ENCODE measurements at regions not wholly inside any gene's neighbourhood (a gene's known extent, or its start where the extent isn't known, plus 50 kb on each side); places are given as distances from the start of the nearest gene placed in this dataset.

DNA sequence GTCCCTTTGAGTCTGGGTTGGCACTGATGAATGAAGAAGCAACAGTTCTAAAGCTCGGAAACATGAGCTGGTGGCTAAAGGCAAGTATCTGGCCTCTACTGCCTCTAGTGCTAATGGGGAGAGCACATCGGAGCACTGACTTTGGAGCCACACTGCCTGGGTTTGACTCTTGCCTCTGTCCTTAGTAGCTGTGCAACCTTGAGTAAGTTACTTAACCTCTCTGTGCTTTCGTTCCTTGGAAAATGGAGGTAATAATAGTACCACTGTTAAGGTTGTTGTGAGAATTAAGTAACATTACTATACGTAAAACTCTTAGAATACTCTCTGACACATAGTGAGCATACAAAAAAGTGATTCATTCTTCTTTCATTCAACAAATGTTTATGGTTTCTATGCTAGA is 211.2 kb downstream of the ATG4C start:
- no peak for DNase-seq (ENCODE audit: low read depth)
- H3K4me3 ChIP-seq (ENCODE audit: low read depth, low read length), result no peak overlapping the region
- TF ChIP-seq, protein P1, sequence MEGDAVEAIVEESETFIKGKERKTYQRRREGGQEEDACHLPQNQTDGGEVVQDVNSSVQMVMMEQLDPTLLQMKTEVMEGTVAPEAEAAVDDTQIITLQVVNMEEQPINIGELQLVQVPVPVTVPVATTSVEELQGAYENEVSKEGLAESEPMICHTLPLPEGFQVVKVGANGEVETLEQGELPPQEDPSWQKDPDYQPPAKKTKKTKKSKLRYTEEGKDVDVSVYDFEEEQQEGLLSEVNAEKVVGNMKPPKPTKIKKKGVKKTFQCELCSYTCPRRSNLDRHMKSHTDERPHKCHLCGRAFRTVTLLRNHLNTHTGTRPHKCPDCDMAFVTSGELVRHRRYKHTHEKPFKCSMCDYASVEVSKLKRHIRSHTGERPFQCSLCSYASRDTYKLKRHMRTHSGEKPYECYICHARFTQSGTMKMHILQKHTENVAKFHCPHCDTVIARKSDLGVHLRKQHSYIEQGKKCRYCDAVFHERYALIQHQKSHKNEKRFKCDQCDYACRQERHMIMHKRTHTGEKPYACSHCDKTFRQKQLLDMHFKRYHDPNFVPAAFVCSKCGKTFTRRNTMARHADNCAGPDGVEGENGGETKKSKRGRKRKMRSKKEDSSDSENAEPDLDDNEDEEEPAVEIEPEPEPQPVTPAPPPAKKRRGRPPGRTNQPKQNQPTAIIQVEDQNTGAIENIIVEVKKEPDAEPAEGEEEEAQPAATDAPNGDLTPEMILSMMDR (IDR thresholded peaks at IDR 0.05; ENCODE audit: insufficient read depth, low read depth, low read length, missing control alignments), result no peak

DNA sequence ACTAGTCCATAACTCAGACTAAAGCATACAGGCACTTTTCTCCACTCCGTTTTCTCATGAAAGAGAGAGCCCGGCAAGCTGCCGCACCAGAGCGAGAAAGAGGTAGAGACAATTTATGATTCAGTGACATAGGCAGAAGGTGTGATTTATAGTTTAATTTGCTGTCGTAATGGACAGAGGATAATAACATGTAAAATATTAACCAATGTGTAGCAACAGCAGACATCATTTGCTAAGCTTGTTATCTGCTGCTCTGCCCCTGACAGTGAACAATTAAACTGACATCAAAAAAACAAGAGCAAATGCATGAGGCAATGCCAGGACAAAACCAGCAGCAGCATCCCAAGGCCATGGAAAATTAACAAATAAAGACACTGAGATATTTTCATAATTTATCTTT is 214.0 kb downstream of the ATG4C start:
- TF ChIP-seq, protein P1 (IDR thresholded peaks at IDR 0.05; ENCODE audit: insufficient read depth, low read depth, low read length, missing control alignments), result no peak
- no peak for DNase-seq (ENCODE audit: low read depth)
- no peak overlapping the region for H3K4me3 ChIP-seq (ENCODE audit: low read depth, low read length)

DNA sequence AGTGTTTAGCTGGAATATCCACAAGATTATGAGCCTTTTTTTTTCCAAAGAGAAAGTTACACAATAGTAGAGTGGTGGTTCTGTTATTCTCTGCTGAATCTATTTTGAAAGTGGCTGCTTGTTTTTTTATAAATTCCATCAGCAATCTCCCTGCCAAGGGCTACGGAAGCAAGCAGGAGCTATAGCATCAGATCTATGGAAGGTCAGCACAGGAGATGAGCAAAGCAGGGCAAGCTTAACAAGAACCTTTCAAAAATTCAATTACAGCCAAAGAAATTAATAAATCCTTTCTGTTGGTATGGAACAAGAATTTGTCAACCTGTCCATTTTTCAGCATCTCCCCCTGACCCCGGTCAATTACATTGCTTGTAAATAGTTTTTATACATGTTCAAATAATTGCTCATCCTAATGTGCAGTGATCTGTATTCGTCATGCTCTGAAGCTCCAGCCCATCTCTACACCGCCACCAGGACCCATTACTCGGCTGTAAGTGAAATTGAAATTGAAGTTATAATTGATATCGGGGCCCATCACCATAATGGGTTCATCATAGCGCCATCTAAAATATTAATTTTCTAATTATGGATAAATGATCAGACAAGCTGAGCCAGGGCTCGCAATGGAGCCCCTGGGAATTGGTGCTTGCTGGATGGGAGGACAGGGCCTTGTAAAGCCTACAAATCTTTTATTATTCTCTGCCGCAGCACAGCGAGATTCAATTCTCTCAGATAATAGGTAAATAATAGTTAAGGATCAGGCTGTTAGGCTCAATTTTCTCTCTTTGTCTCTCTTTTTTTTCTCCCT is 215.1 kb downstream of the ATG4C start:
- H3K4me3 ChIP-seq (ENCODE audit: low read depth, low read length), result no peak overlapping the region
- TF ChIP-seq, protein P1 (IDR thresholded peaks at IDR 0.05; ENCODE audit: insufficient read depth, low read depth, low read length, missing control alignments), result no peak
- no peak for DNase-seq (ENCODE audit: low read depth)

DNA sequence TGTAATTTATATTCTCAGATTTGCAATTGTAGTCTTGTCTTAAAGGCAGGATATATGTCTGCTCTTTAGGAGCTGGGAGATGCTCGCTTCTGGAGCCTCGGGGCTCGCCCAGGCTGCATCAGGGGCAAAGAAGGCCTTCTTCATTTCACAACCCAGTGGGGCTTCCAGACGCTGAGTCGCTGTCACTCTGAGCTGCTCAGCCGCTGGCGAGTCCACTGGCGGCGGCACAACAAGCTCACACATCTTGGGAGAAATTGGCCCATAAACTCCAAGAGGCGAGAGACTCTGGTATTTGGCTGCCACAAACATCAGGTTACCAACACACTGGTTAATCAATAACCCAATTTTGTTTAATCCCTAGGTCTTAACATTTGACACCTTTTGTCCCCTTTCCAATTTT is 216.6 kb downstream of the ATG4C start:
- no peak for DNase-seq (ENCODE audit: low read depth)
- no peak overlapping the region for H3K4me3 ChIP-seq (ENCODE audit: low read depth, low read length)
- TF ChIP-seq, protein P1 (IDR thresholded peaks at IDR 0.05; ENCODE audit: insufficient read depth, low read depth, low read length, missing control alignments), result no peak

DNA sequence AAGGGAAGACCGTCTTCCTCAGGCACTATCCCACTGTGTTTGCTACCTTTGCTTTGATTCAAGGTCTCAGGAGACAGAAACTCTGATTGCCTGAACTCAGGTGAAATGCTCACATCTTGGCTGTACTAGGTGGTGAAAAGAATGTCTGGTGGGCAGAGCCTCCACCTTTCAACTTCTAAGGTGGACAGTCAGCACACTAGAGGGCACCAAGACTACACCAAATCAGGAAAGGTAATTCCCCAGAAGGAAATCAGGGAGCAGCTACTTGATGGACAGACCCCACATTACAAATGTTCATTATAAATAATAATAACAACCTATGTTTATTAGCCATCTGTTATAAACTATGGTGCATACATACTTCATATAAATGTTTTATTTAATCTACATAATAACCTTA is 220.9 kb downstream of the ATG4C start:
- TF ChIP-seq, protein P1 (IDR thresholded peaks at IDR 0.05; ENCODE audit: insufficient read depth, low read depth, low read length, missing control alignments), result no peak
- H3K4me3 ChIP-seq (ENCODE audit: low read depth, low read length), result no peak overlapping the region
- no peak for DNase-seq (ENCODE audit: low read depth)

DNA sequence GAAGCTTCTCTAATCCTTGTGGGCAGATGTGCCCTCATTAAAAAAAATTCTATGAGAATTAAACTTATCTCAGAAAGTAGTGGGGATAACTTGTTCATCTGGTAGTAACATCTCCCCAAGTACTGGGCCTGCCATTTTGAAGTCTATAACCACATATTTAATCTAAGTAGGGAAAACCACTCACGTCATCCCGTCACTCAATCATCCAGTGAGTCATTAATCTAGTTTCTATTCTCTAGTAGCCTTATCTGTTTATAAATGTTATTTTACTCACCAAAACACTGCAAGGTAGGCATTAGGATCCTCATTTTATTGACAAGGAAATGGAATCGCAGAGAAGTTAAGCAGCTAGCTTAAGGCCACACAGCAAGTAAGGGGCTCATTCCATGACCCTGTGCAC is 221.9 kb downstream of the ATG4C start:
- TF ChIP-seq, protein P1 (IDR thresholded peaks at IDR 0.05; ENCODE audit: insufficient read depth, low read depth, low read length, missing control alignments), result no peak
- DNase-seq (ENCODE audit: low read depth), result no peak
- no peak overlapping the region for H3K4me3 ChIP-seq (ENCODE audit: low read depth, low read length)

DNA sequence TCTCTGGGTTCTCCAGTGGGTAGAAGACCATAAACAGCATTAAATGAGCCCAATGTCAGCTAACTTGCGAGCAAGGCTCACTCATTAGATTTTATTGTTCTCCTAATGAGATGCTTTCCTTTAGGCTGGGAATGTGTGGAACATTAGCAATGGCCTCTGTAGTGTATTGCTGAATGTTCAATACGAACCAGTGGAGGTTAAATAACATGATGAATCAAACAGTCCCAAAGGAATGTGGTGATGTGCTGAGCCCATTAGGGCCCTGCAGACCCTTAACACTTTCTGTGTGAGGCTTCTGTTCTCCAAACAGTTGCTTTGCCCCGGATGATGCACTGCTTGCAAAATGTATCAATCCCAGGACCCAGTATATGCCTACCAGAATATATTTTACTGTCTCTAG is 225.5 kb downstream of the ATG4C start:
- no peak for DNase-seq (ENCODE audit: low read depth)
- TF ChIP-seq, protein P1 (IDR thresholded peaks at IDR 0.05; ENCODE audit: insufficient read depth, low read depth, low read length, missing control alignments), result no peak
- H3K4me3 ChIP-seq (ENCODE audit: low read depth, low read length), result no peak overlapping the region

Data from GM12865 (cell line).